Ecto neural progenitor cell (in vitro differentiated cells): ENCODE measurements at regions not wholly inside any gene's neighbourhood (a gene's known extent, or its start where the extent isn't known, plus 50 kb on each side); places are given as distances from the start of the nearest gene placed in this dataset.
"Not testable (repeated sequence)": the region's sequence is repeated elsewhere in the genome, so short reads cannot be mapped to it uniquely, and the experiment has no call there.

Experiments
- DNase-seq: peaks from one replicate; pipeline ENCODE4 v3.0.0-alpha.2; 2018; ENCODE audit warnings: low spot score

- no peak for DNase-seq
Measured at GRCh38 chr1:200496937-200497336, 87.1 kb upstream of the ZNF281 start.

- no peak for DNase-seq
Measured at GRCh38 chr1:200495901-200496300, 86.1 kb upstream of the ZNF281 start.

DNA sequence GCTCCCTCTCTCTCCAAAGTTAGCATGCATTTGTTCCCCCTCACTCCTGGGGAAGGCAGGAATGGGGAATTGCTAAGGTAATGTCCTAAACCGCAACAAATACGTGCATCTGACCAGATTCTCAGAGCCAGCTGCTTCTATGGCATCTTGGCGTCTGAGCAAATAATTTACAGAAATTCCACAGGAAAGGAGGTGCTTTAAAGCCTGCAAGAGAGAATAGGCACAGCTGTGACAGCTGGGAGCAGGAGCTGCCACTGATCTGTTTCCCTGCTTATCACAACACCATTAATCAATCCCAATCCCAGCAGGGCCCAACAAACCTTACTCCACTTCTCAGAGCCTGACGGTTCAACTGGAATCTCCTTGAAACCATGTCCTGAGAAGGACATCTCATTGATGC, 83.5 kb upstream of the ZNF281 start:
- DNase-seq: no peak

GRCh38 chr1:200491103-200491502, 81.3 kb upstream of the ZNF281 start:
- DNase-seq: no peak

DNA sequence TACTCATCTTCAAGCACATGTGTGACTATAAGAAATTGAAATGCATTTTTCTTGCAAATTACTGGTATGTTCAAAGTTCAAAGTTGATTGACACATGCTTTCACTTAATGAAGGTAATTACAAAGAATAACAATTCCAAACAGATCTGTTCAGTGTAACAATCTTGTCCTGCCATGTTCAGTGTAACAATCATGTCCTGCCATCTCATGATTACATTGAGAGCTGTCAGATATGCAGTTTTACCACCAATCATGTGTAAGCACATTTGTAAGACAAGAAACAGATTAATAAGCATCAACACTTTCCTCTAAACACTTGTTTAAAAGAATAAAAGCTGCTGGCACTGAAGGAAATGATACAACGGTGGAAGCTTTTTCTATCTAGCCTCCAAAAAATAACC, 80.3 kb upstream of the ZNF281 start:
- DNase-seq: no peak

- DNase-seq: peak; percentile 54
Measured at GRCh38 chr1:200488375-200489165, 78.7 kb upstream of the ZNF281 start.

- no peak for DNase-seq
Measured at GRCh38 chr1:200487650-200488049, 77.8 kb upstream of the ZNF281 start.

GRCh38 chr1:200486634-200487033, 76.8 kb upstream of the ZNF281 start:
- DNase-seq: no peak

DNA sequence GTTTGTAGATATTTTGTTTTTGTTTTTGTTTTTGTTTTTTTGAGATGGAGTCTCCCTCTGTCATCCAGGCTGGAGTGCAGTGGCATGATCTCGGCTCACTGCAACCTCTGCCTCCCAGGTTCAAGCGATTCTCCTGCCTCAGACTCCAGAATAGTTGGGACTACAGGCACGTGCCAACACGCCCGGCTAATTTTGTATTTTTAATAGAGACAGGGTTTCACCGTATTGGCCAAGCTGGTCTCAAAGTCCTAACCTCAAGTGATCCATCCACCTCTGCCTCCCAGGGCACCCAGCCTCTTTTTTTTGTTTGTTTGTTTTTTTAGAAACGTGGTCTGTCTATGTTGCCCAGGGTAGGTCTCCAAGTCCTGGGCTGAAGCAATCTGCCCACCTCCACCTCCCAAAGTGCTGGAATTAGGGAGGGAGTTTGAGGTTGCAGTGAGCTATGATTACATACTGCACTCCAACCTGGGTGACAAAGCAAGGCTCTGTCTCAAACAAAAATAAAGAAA, 74.7 kb upstream of the ZNF281 start:
- not testable (repeated sequence) for DNase-seq

DNA sequence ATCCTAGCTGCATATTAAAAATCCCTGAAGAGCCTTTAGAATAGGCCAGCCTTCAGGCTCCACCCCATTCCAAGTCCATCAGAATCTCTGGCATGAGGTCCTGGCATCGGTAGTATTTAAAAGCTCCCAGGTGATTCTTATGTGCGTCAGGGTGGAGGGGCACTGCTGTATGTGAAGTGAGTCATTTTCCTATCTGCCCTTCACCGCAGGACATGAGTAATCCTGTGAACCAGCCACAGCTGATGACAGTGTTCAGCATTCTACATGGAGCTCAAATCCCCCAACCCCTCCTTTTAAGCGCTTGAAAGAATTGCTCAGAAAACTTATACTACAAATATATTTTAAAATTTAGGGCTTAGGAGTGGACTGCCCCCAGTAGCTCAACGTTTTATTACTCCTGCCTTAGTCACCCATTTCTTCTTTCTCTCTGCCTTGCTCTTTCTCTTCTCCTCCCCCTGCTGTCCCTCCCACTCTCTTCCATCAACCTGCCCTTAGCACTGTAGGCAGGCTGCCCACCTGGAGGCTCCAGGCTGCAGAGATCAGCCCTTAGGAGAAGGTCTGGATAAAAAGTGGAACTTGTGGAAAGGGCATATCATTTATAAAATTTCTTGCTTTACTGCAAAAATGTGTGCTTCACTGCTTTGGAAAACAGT, 73.8 kb upstream of the ZNF281 start:
- no peak for DNase-seq

GRCh38 chr1:200480964-200481363, 71.1 kb upstream of the ZNF281 start:
- no peak for DNase-seq

- no peak for DNase-seq
Measured at GRCh38 chr1:200479816-200480215, 70.0 kb upstream of the ZNF281 start.

- no peak for DNase-seq
Measured at GRCh38 chr1:200478945-200479558, 69.2 kb upstream of the ZNF281 start.

DNA sequence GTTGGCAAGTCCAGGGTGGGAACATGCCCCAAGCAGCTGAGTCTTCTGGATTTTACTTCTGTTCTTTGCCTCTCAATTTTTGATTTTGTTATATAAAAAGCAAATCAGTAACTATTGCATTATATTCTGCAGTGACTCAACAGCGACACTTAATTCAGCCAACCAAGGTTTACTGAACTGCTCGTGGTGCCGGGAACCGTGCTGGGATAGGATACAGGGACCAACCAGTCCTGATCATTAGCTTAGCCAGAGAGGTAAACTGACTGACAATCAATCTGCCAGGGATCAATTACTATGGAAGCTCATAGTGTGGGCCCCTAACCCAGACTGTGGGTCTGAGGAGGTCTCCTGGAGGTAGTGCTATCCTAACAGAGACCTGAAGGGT, 68.4 kb upstream of the ZNF281 start:
- DNase-seq: no peak

DNA sequence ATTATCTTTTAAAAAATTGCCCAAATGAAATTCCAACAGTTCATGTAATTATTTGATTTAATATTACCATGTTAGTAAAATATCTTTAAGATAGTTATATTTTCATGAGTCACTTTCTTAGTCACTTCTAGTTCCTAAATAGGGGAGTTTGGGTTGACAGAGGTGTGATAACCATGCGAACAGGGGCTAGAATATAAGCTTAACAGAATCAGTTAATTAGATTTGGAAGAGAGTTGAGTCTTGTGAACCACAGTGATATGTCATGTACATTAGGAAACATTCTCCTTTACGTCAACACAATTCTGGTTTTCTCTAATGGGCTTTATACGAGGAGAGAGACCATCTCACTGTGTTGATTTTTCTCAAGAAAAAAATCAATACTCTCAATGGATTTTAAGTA, 64.8 kb upstream of the ZNF281 start:
- DNase-seq: no peak

- no peak for DNase-seq
Measured at GRCh38 chr1:200473698-200474371, 64.0 kb upstream of the ZNF281 start.

DNA sequence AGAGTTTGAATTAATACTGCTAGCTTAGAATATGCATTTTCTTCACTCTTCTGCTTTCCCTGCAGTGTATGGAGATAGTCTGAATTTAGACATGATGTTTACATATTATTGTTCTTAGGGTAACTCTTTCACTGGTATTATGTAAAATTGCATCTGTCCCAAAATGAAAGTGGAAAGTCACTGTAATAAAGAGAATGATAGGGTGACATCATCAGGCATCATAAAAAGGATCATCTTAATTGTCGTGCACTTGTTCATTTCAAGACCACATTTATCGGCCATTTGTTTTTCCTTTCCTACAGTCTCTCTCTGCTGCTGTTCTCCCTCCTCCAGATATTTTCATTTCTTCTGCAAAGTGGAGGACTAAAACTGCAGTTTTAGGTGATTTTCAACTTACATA, 61.9 kb upstream of the ZNF281 start:
- no peak for DNase-seq

- DNase-seq: no peak
Measured at GRCh38 chr1:200468264-200469001, 58.6 kb upstream of the ZNF281 start.

DNA sequence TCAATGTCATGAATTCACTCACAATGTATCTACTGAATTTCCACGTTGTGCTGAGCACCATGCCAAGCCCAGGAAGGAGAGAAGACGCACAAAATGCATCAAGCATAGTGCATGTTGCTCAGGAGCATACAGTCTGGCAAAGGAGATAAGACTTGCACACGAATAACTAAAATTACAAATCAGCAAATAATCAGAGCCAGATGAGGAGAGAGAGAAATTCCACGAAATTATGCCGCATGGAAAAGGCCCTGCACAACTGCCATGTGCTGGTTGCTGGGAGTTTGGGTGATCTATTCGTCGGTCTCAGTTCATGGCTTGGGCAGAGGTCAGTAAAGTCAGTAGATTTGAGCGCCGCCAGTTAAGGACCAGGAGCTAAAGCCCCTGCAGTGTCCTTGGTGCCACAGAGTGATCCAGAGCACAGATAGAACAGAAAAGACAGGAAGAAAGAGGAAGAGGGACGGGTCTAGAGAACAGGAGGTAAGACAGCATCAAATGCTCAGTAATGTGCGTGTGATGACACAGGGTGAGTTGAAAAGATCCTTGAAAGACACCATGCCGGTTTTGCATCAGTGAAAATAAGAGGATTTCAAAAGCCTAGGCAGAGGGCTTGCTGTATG, 55.1 kb upstream of the ZNF281 start:
- no peak for DNase-seq
